Gastroesophageal sphincter (tissue), 3 donors: ENCODE measurements at regions not wholly inside any gene's neighbourhood (a gene's known extent, or its start where the extent isn't known, plus 50 kb on each side); places are given as distances from the start of the nearest gene placed in this dataset.

Experiments used
- EP300 ChIP-seq: sonication (generic); formaldehyde crosslinking; IDR thresholded peaks from one replicate; pipeline ENCODE4 v1.6.1; 2017; ENCODE audit warnings: antibody characterized with exemption, mild to moderate bottlenecking
- POLR2A ChIP-seq, 2 donors: fragments of 450-650 bp; IDR thresholded peaks; one replicate each; pipeline ENCODE4 v1.6.1; 2017; ENCODE audit warnings: antibody characterized with exemption in 2 of 2, mild to moderate bottlenecking in 2 of 2, moderate library complexity in 1 of 2
- TF ChIP-seq, protein P1 (sequence below), 4 experiments: fragments of 200-600 bp in 2 of 4; fragments of 450-650 bp in 2 of 4; sonication (generic) in 1 of 4; IDR thresholded peaks; one replicate each; pipeline ENCODE4 v1.5.1; 2017 to 2019; ENCODE audit warnings: antibody characterized with exemption in 4 of 4, mild to moderate bottlenecking in 2 of 4, moderate library complexity in 2 of 4

DNA sequence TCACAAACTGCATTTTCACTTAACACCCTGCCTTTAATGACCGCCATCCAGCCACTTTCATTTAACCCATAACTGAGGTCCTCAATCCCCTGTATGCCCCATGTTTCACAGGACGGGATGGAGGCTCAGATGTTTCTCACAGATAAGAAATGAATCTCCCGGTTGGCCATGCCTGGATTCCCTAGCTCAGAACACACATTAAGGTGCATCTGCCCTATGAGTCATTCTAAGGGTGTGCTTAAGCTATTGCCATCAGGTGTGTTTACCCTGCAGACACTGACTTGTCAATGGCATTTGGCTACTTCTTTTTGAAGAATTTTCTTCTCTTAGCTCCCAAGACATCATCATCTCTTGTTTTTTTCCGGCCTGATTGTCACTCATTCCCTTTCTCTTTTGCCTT, 222.6 kb upstream of the SMIM31 start:
- TF ChIP-seq, protein P1, sequence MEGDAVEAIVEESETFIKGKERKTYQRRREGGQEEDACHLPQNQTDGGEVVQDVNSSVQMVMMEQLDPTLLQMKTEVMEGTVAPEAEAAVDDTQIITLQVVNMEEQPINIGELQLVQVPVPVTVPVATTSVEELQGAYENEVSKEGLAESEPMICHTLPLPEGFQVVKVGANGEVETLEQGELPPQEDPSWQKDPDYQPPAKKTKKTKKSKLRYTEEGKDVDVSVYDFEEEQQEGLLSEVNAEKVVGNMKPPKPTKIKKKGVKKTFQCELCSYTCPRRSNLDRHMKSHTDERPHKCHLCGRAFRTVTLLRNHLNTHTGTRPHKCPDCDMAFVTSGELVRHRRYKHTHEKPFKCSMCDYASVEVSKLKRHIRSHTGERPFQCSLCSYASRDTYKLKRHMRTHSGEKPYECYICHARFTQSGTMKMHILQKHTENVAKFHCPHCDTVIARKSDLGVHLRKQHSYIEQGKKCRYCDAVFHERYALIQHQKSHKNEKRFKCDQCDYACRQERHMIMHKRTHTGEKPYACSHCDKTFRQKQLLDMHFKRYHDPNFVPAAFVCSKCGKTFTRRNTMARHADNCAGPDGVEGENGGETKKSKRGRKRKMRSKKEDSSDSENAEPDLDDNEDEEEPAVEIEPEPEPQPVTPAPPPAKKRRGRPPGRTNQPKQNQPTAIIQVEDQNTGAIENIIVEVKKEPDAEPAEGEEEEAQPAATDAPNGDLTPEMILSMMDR (IDR thresholded peaks at IDR 0.05), result no peak
- TF ChIP-seq EP300, result no peak
- TF ChIP-seq POLR2A (IDR thresholded peaks at IDR 0.05), result no peak
